HCT116 (cell line): ENCODE measurements at regions not wholly inside any gene's neighbourhood (a gene's known extent, or its start where the extent isn't known, plus 50 kb on each side); places are given as distances from the start of the nearest gene placed in this dataset.

ENCODE experiments used
- ATAC-seq: fragments of 200-7000 bp; cut with Tn5 transposase; 2 replicates; pipeline ENCODE4 v1.9.1; 2020; ENCODE audit warnings: mild to moderate bottlenecking, moderate library complexity
- BruUV-seq: library from RNA; stranded (reverse); fragments of 400-500 nt; replicated peaks from 2 replicates; lab custom pipeline; 2021; lab: Mats Ljungman, UMichigan
- CTCF ChIA-PET: fragments of 300-600 bp; sonication (Branson Sonifier 250); formaldehyde crosslinking; loops from one replicate; lab custom pipeline; 2021; ENCODE audit warnings: antibody characterized with exemption; lab: Charles Lee
- POLR2A ChIA-PET: fragments of 300-600, 350-600 bp; sonication (Branson Sonifier 250); formaldehyde crosslinking; loops from one replicate; lab custom pipeline; 2021; ENCODE audit warnings: antibody characterized with exemption; lab: Charles Lee
- RAD21 ChIA-PET, 2 experiments: fragments of 300-600 bp; sonication (Branson Sonifier 250); formaldehyde crosslinking; loops; one replicate each; lab custom pipeline; 2023; ENCODE audit warnings: low total read pairs in 2 of 2; ENCODE audit not compliant: uncharacterized antibody in 2 of 2, unreplicated experiment in 2 of 2, low non-redundant PET in 1 of 2; lab: Charles Lee
- DNase-seq: peaks from one replicate; pipeline ENCODE4 v3.0.0-alpha.2; 2010; ENCODE audit warnings: low read depth, low spot score
- H2AFZ ChIP-seq: fragments of 200-600 bp; shearing (Covaris generic), sonication (generic); 2 replicates; pipeline ENCODE4 v1.6.1; 2017; ENCODE audit warnings: low read depth, mixed run types, mixed read lengths, antibody characterized with exemption, low read length; ENCODE audit not compliant: poor library complexity, severe bottlenecking
- H3K27ac ChIP-seq: 2 replicates; pipeline ENCODE4 v1.5.1; 2012; ENCODE audit warnings: low read depth, low read length
- H3K27me3 ChIP-seq: fragments of 200-600 bp; sonication (generic); 2 replicates; pipeline ENCODE4 v1.6.1; 2016; ENCODE audit warnings: mixed run types, low read length, mixed read lengths; ENCODE audit not compliant: insufficient read depth
- H3K36me3 ChIP-seq, 2 experiments: fragments of 200-500 bp in 1 of 2; fragments of 200-600 bp in 1 of 2; sonication (Bioruptor generic) in 1 of 2; sonication (generic) in 1 of 2; 2 replicates each; pipeline versions ENCODE4 v1.5.1 to v1.6.1; 2014 to 2016; ENCODE audit warnings: low read length in 2 of 2, inconsistent platforms in 1 of 2, mixed read lengths in 1 of 2, mixed run types in 1 of 2; ENCODE audit not compliant: insufficient read depth in 2 of 2, control insufficient read depth in 1 of 2
- H3K4me1 ChIP-seq, 2 experiments: fragments of 200-600 bp in 1 of 2; sonication (generic) in 1 of 2; 2 replicates each; pipeline versions ENCODE4 v1.5.1 to v1.6.1; 2012 to 2017; ENCODE audit warnings: low read length in 2 of 2, inconsistent platforms in 1 of 2, mild to moderate bottlenecking in 1 of 2, mixed read lengths in 1 of 2, mixed run types in 1 of 2, moderate library complexity in 1 of 2; ENCODE audit not compliant: insufficient read depth in 2 of 2, control insufficient read depth in 1 of 2
- H3K4me2 ChIP-seq: fragments of 200-600 bp; sonication (generic); 2 replicates; pipeline ENCODE4 v1.6.1; 2017; ENCODE audit warnings: mixed run types, low read length, mixed read lengths
- H3K4me3 ChIP-seq, 2 experiments: fragments of 200-600 bp in 1 of 2; sonication (generic) in 1 of 2; replicated peaks in 1 of 2; 2 replicates each; pipeline ENCODE4 v1.5.1; 2011 to 2016; ENCODE audit warnings: low read length in 2 of 2, control low read depth in 1 of 2, low read depth in 1 of 2, mild to moderate bottlenecking in 1 of 2, mixed read lengths in 1 of 2, mixed run types in 1 of 2
- H3K79me2 ChIP-seq: fragments of 200-600 bp; sonication (generic); 2 replicates; pipeline ENCODE4 v1.6.1; 2017; ENCODE audit warnings: mild to moderate bottlenecking, mixed run types, low read length, moderate library complexity, mixed read lengths; ENCODE audit not compliant: insufficient read depth
- H3K9ac ChIP-seq: fragments of 200-600 bp; sonication (generic); 2 replicates; pipeline ENCODE4 v1.6.1; 2016; ENCODE audit warnings: low read length, mixed read lengths
- H3K9me2 ChIP-seq: fragments of 200-600 bp; sonication (generic), shearing (Covaris generic); 2 replicates; pipeline ENCODE4 v1.6.1; 2017; ENCODE audit warnings: mixed run types, mild to moderate bottlenecking, moderate library complexity; ENCODE audit not compliant: insufficient read depth
- H3K9me3 ChIP-seq, 2 experiments: fragments of 200-500 bp in 1 of 2; fragments of 200-600 bp in 1 of 2; sonication (Bioruptor generic) in 1 of 2; sonication (generic) in 1 of 2; 2 replicates each; pipeline ENCODE4 v1.6.1; 2014 to 2017; ENCODE audit warnings: low read length in 2 of 2, mixed read lengths in 2 of 2, inconsistent platforms in 1 of 2, low read depth in 1 of 2, mild to moderate bottlenecking in 1 of 2, mixed run types in 1 of 2, moderate library complexity in 1 of 2; ENCODE audit not compliant: control insufficient read depth in 1 of 2, insufficient read depth in 1 of 2
- H4K20me1 ChIP-seq: fragments of 200-600 bp; sonication (generic), shearing (Covaris generic); 2 replicates; pipeline ENCODE4 v1.6.1; 2017; ENCODE audit warnings: mixed run types, mild to moderate bottlenecking, moderate library complexity; ENCODE audit not compliant: insufficient read depth
- ATF3 ChIP-seq: IDR thresholded peaks from 2 replicates; pipeline ENCODE4 v1.6.1; 2012
- CBX3 ChIP-seq: IDR thresholded peaks from 2 replicates; pipeline ENCODE4 v1.6.1; 2012; ENCODE audit warnings: low read depth
- CEBPB ChIP-seq: IDR thresholded peaks from 2 replicates; pipeline ENCODE4 v1.6.1; 2012; ENCODE audit warnings: low read depth
- CTCF ChIP-seq, 3 experiments: fragments of 200-600 bp in 1 of 3; sonication (generic) in 1 of 3; IDR thresholded peaks in 2 of 3; conservative IDR thresholded peaks in 1 of 3; 2 replicates each; pipeline ENCODE4 v1.5.1; 2012 to 2017; ENCODE audit warnings: low read depth in 2 of 3, low read length in 2 of 3, antibody characterized with exemption in 1 of 3, borderline replicate concordance in 1 of 3, control low read depth in 1 of 3, mild to moderate bottlenecking in 1 of 3, mixed read lengths in 1 of 3, mixed run types in 1 of 3, moderate library complexity in 1 of 3; ENCODE audit not compliant: insufficient read depth in 1 of 3
- FOSL1 ChIP-seq: IDR thresholded peaks from 2 replicates; pipeline ENCODE4 v1.6.1; 2012; ENCODE audit warnings: low read depth
- JUND ChIP-seq: IDR thresholded peaks from 2 replicates; pipeline ENCODE4 v1.6.1; 2012
- POLR2AphosphoS5 ChIP-seq: IDR thresholded peaks from 2 replicates; pipeline ENCODE4 v1.6.1; 2011; ENCODE audit warnings: mild to moderate bottlenecking, low read depth, low read length, moderate library complexity
- SIN3A ChIP-seq: IDR thresholded peaks from 2 replicates; pipeline ENCODE4 v1.6.1; 2012; ENCODE audit warnings: low read depth
- SP1 ChIP-seq: IDR thresholded peaks from 2 replicates; pipeline ENCODE4 v1.6.1; 2012; ENCODE audit warnings: low read depth
- SRF ChIP-seq: IDR thresholded peaks from 2 replicates; pipeline ENCODE4 v1.6.1; 2012; ENCODE audit warnings: low read depth
- YY1 ChIP-seq: IDR thresholded peaks from 2 replicates; pipeline ENCODE4 v1.6.1; 2011; ENCODE audit warnings: low read length, low read depth, moderate library complexity, mild to moderate bottlenecking; ENCODE audit not compliant: insufficient replicate concordance; ENCODE audit errors: extremely low read depth
- ZBTB33 ChIP-seq: IDR thresholded peaks from 2 replicates; pipeline ENCODE4 v1.6.1; 2011; ENCODE audit warnings: mild to moderate bottlenecking, low read length, moderate library complexity; ENCODE audit not compliant: insufficient replicate concordance; ENCODE audit errors: extremely low read depth
- ZNF274 ChIP-seq: fragments of 200-500 bp; sonication (Bioruptor generic); IDR thresholded peaks from 2 replicates; pipeline ENCODE4 v1.6.1; 2014; ENCODE audit warnings: mild to moderate bottlenecking, low read depth, low read length, inconsistent platforms
- intact Hi-C: fragments of 100-400 bp; cut with micrococcal nuclease; formaldehyde crosslinking; loops from 2 replicates; pipeline ENCODE4 v1.10.0; 2022

GRCh38 chr5:90287036-90287435 is 122.5 kb downstream of the CETN3 start:
- H3K9me3 ChIP-seq = no peaks in the 10 kb centered on the region
- no peaks in the 10 kb centered on the region for H4K20me1 ChIP-seq
- intact Hi-C loops = no loop called here
- CTCF ChIA-PET = no interaction called here
- TF ChIP-seq SP1 = no peak
- no peak for TF ChIP-seq ZBTB33
- no peak for TF ChIP-seq YY1
- TF ChIP-seq ATF3 = no peak
- TF ChIP-seq CTCF (IDR thresholded peaks at IDR 0.05 in 2 of 3, conservative IDR thresholded peaks at IDR 0.05 in 1 of 3; ENCODE audit: borderline replicate concordance in 1 of 3, insufficient read depth in 1 of 3, low read depth in 2 of 3, low read length in 2 of 3) = no peak
- no peak for TF ChIP-seq SRF
- TF ChIP-seq CBX3 = no peak
- TF ChIP-seq JUND = no peak
- TF ChIP-seq POLR2AphosphoS5 = no peak
- TF ChIP-seq CEBPB = no peak
- TF ChIP-seq FOSL1 = no peak
- TF ChIP-seq ZNF274 = no peak
- no peak for TF ChIP-seq SIN3A
- TF ChIP-seq, all 23 proteins: peak for 0
- H3K9ac ChIP-seq = no peak overlapping the region
- H3K27me3 ChIP-seq = no peaks in the 10 kb centered on the region
- no peak overlapping the region for H2AFZ ChIP-seq
- no peaks in the 10 kb centered on the region for H3K9me2 ChIP-seq
- ChIA-PET POLR2A (no interaction called here), RAD21 (no interaction called here)
- no peak for ATAC-seq
- no TSS peak for BruUV-seq
- no peaks in the 10 kb centered on the region for H3K36me3 ChIP-seq
- no peak overlapping the region for H3K27ac ChIP-seq
- H3K4me3 ChIP-seq = no peak overlapping the region
- H3K79me2 ChIP-seq = no peaks in the 10 kb centered on the region
- DNase-seq = no peak
- H3K4me2 ChIP-seq = no peak overlapping the region
- H3K4me1 ChIP-seq = no peaks in the 10 kb centered on the region
